ENCODE measurements at regions not wholly inside any gene's neighbourhood (a gene's known extent, or its start where the extent isn't known, plus 50 kb on each side); places are given as distances from the start of the nearest gene placed in this dataset.

GRCh38 chr22:49097171-49097925 lies 730.3 kb downstream of the BRD1 start:
- DNase-seq (ENCODE audit: low read depth) = no peak

GRCh38 chr22:49096476-49096875 lies 731.2 kb downstream of the BRD1 start:
- no peak for DNase-seq (ENCODE audit: low read depth)

GRCh38 chr22:49095366-49095765 lies 732.3 kb downstream of the BRD1 start:
- no peak for DNase-seq (ENCODE audit: low read depth)

- no peak for DNase-seq (ENCODE audit: low read depth)
These were observed 732.8 kb downstream of the BRD1 start for GRCh38 chr22:49094858-49095257.

- DNase-seq (ENCODE audit: low read depth) = no peak
These were observed 733.5 kb downstream of the BRD1 start for GRCh38 chr22:49094151-49094550.

- no peak for DNase-seq (ENCODE audit: low read depth)
These were observed 734.3 kb downstream of the BRD1 start for GRCh38 chr22:49093192-49093880.

- DNase-seq (ENCODE audit: low read depth) = no peak
These were observed 735.0 kb downstream of the BRD1 start for GRCh38 chr22:49092716-49093115.

GRCh38 chr22:49091917-49092545 lies 735.6 kb downstream of the BRD1 start:
- peak; percentile 33 for DNase-seq (ENCODE audit: low read depth)

GRCh38 chr22:49091451-49091850 lies 736.2 kb downstream of the BRD1 start:
- DNase-seq (ENCODE audit: low read depth) = no peak

GRCh38 chr22:49090853-49091135 lies 736.9 kb downstream of the BRD1 start:
- DNase-seq (ENCODE audit: low read depth) = no peak

- DNase-seq (ENCODE audit: low read depth) = no peak
These were observed 737.4 kb downstream of the BRD1 start for GRCh38 chr22:49090061-49090852.

GRCh38 chr22:49088801-49089791 lies 738.6 kb downstream of the BRD1 start:
- DNase-seq (ENCODE audit: low read depth) = no peak

- no peak for DNase-seq (ENCODE audit: low read depth)
These were observed 739.7 kb downstream of the BRD1 start for GRCh38 chr22:49087716-49088601.

- no peak for DNase-seq (ENCODE audit: low read depth)
These were observed 740.5 kb downstream of the BRD1 start for GRCh38 chr22:49087198-49087597.

- DNase-seq (ENCODE audit: low read depth) = no peak
These were observed 741.0 kb downstream of the BRD1 start for GRCh38 chr22:49086606-49087157.

- no peak for DNase-seq (ENCODE audit: low read depth)
These were observed 741.5 kb downstream of the BRD1 start for GRCh38 chr22:49086181-49086580.

GRCh38 chr22:49084206-49084605 lies 743.5 kb downstream of the BRD1 start:
- DNase-seq (ENCODE audit: low read depth) = peak; percentile 30

- DNase-seq (ENCODE audit: low read depth) = no peak
These were observed 744.1 kb downstream of the BRD1 start for GRCh38 chr22:49083607-49084006.

GRCh38 chr22:49082451-49082850 lies 745.2 kb downstream of the BRD1 start:
- no peak for DNase-seq (ENCODE audit: low read depth)

- no peak for DNase-seq (ENCODE audit: low read depth)
These were observed 745.7 kb downstream of the BRD1 start for GRCh38 chr22:49081926-49082325.
